GM21619 (cell line): ENCODE measurements at regions not wholly inside any gene's neighbourhood (a gene's known extent, or its start where the extent isn't known, plus 50 kb on each side); places are given as distances from the start of the nearest gene placed in this dataset.
"Not testable (repeated sequence)": the region's sequence is repeated elsewhere in the genome, so short reads cannot be mapped to it uniquely, and the experiment has no call there.

ENCODE experiments used
- ATAC-seq: cut with Tn5 transposase; IDR thresholded peaks from one replicate; pipeline ENCODE4 v1.9.1; 2021; ENCODE audit not compliant: unreplicated experiment

GRCh38 chr14:28944605-28945004, 178.0 kb downstream of the FOXG1 start:
- ATAC-seq: no peak

GRCh38 chr14:28946267-28946666, 179.7 kb downstream of the FOXG1 start:
- no peak for ATAC-seq

- no peak for ATAC-seq
Measured at GRCh38 chr14:28949503-28949902, 182.9 kb downstream of the FOXG1 start.

GRCh38 chr14:28952161-28952560, 185.6 kb downstream of the FOXG1 start:
- no peak for ATAC-seq

GRCh38 chr14:28952666-28953065, 186.1 kb downstream of the FOXG1 start:
- no peak for ATAC-seq

- ATAC-seq: no peak
Measured at GRCh38 chr14:28953973-28954372, 187.4 kb downstream of the FOXG1 start.

GRCh38 chr14:28966416-28967233, 200.0 kb downstream of the FOXG1 start:
- peak; percentile 97 for ATAC-seq

GRCh38 chr14:28975084-28975483, 208.5 kb downstream of the FOXG1 start:
- no peak for ATAC-seq

- no peak for ATAC-seq
Measured at GRCh38 chr14:28982228-28982627, 215.6 kb downstream of the FOXG1 start.

- no peak for ATAC-seq
Measured at GRCh38 chr14:28983279-28983678, 216.7 kb downstream of the FOXG1 start.

GRCh38 chr14:28987516-28987915, 220.9 kb downstream of the FOXG1 start:
- ATAC-seq: no peak

GRCh38 chr14:28997196-28997595, 230.6 kb downstream of the FOXG1 start:
- ATAC-seq: not testable (repeated sequence)

- ATAC-seq: no peak
Measured at GRCh38 chr14:28999656-29000055, 233.1 kb downstream of the FOXG1 start.

- no peak for ATAC-seq
Measured at GRCh38 chr14:29005647-29006046, 239.1 kb downstream of the FOXG1 start.

GRCh38 chr14:29007990-29008389, 241.4 kb downstream of the FOXG1 start:
- no peak for ATAC-seq

- ATAC-seq: no peak
Measured at GRCh38 chr14:29016050-29016900, 249.7 kb downstream of the FOXG1 start.

GRCh38 chr14:29023505-29023904, 256.9 kb downstream of the FOXG1 start:
- not testable (repeated sequence) for ATAC-seq

GRCh38 chr14:29027441-29027840, 260.9 kb downstream of the FOXG1 start:
- ATAC-seq: not testable (repeated sequence)

- ATAC-seq: not testable (repeated sequence)
Measured at GRCh38 chr14:29027941-29028705, 261.5 kb downstream of the FOXG1 start.

GRCh38 chr14:29028973-29029582, 262.5 kb downstream of the FOXG1 start:
- ATAC-seq: no peak

GRCh38 chr14:29030121-29030520, 263.5 kb downstream of the FOXG1 start:
- no peak for ATAC-seq
